CMK (cell line): ENCODE measurements at regions not wholly inside any gene's neighbourhood (a gene's known extent, or its start where the extent isn't known, plus 50 kb on each side); places are given as distances from the start of the nearest gene placed in this dataset.

Source experiments
- DNase-seq: peaks from one replicate; pipeline ENCODE4 v3.0.0-alpha.2; 2010; ENCODE audit warnings: low read depth

- DNase-seq: no peak
These were observed 148.3 kb downstream of the IRX2 start for GRCh38 chr5:2603272-2603575.

GRCh38 chr5:2602451-2603271 is 148.8 kb downstream of the IRX2 start:
- no peak for DNase-seq

GRCh38 chr5:2598503-2598902 is 153.0 kb downstream of the IRX2 start:
- no peak for DNase-seq

- no peak for DNase-seq
These were observed 156.8 kb downstream of the IRX2 start for GRCh38 chr5:2594701-2595100.

- no peak for DNase-seq
These were observed 158.7 kb downstream of the IRX2 start for GRCh38 chr5:2592766-2593165.

- no peak for DNase-seq
These were observed 159.6 kb downstream of the IRX2 start for GRCh38 chr5:2591777-2592453.

- no peak for DNase-seq
These were observed 162.5 kb downstream of the IRX2 start for GRCh38 chr5:2588850-2589501.

GRCh38 chr5:2587189-2588031 is 164.1 kb downstream of the IRX2 start:
- no peak for DNase-seq

GRCh38 chr5:2586016-2586715 is 165.3 kb downstream of the IRX2 start:
- DNase-seq: no peak

- DNase-seq: no peak
These were observed 166.8 kb downstream of the IRX2 start for GRCh38 chr5:2584579-2585269.

GRCh38 chr5:2582507-2582906 is 169.0 kb downstream of the IRX2 start:
- DNase-seq: no peak

GRCh38 chr5:2582106-2582505 is 169.4 kb downstream of the IRX2 start:
- no peak for DNase-seq

- no peak for DNase-seq
These were observed 170.1 kb downstream of the IRX2 start for GRCh38 chr5:2581418-2581817.

- no peak for DNase-seq
These were observed 172.4 kb downstream of the IRX2 start for GRCh38 chr5:2579126-2579525.

- no peak for DNase-seq
These were observed 174.0 kb downstream of the IRX2 start for GRCh38 chr5:2577312-2578036.

GRCh38 chr5:2576823-2577222 is 174.7 kb downstream of the IRX2 start:
- DNase-seq: no peak

- no peak for DNase-seq
These were observed 175.6 kb downstream of the IRX2 start for GRCh38 chr5:2575871-2576270.

- no peak for DNase-seq
These were observed 176.2 kb downstream of the IRX2 start for GRCh38 chr5:2575292-2575691.

GRCh38 chr5:2574155-2574554 is 177.3 kb downstream of the IRX2 start:
- DNase-seq: no peak

GRCh38 chr5:2570586-2570985 is 180.9 kb downstream of the IRX2 start:
- DNase-seq: no peak
